ENCODE measurements at regions not wholly inside any gene's neighbourhood (a gene's known extent, or its start where the extent isn't known, plus 50 kb on each side); places are given as distances from the start of the nearest gene placed in this dataset.

- no peak for TF ChIP-seq CTCF (IDR thresholded peaks at IDR 0.05; ENCODE audit: insufficient read depth in 1 of 2, low read depth in 1 of 2, low read length in 1 of 2, severe bottlenecking in 1 of 2, unreplicated experiment in 1 of 2)
- H3K9me3 ChIP-seq = no peaks in the 10 kb centered on the region
- no peaks in the 10 kb centered on the region for H3K27me3 ChIP-seq (replicated peaks; ENCODE audit: control insufficient read depth, insufficient read depth, low read length)
- H3K36me3 Mint-ChIP-seq (ENCODE audit: insufficient read depth, unreplicated experiment) = no peaks in the 10 kb centered on the region
- no peaks in the 10 kb centered on the region for H3K36me3 ChIP-seq (ENCODE audit: control insufficient read depth, insufficient read depth, low read length)
- no peak for DNase-seq
- no peaks in the 10 kb centered on the region for H3K27me3 Mint-ChIP-seq (ENCODE audit: insufficient read depth, unreplicated experiment)
- peaks cover 6% of the 10 kb centered on the region for H3K4me1 Mint-ChIP-seq (ENCODE audit: low read depth, unreplicated experiment)
- intact Hi-C loops (cut with micrococcal nuclease; ENCODE audit: unreplicated experiment) = no loop called here
- ChIA-PET POLR2A (no interaction called here), CTCF (no interaction called here)
- no peak overlapping the region for H3K27ac Mint-ChIP-seq (ENCODE audit: unreplicated experiment)
- BruUV-seq (replicated peaks) = no TSS peak
- no peaks in the 10 kb centered on the region for H3K4me1 ChIP-seq
- H3K4me3 ChIP-seq (ENCODE audit: low read depth, low read length) = no peak overlapping the region
- H3K4me3 Mint-ChIP-seq (ENCODE audit: unreplicated experiment) = no peak overlapping the region
- H3K9me3 Mint-ChIP-seq (ENCODE audit: unreplicated experiment) = no peaks in the 10 kb centered on the region
Observed at GRCh38 chr5:17794815-17795214, 160.6 kb downstream of the TAF11L14 start.

- Histone ChIP-seq H3K4me1 (no peaks in the 10 kb centered on the region), H3K27me3 (replicated peaks; ENCODE audit: control insufficient read depth, insufficient read depth, low read length) (no peaks in the 10 kb centered on the region), H3K9me3 (no peaks in the 10 kb centered on the region), H3K36me3 (ENCODE audit: control insufficient read depth, insufficient read depth, low read length) (no peaks in the 10 kb centered on the region), H3K4me3 (ENCODE audit: low read depth, low read length) (no peak overlapping the region)
- BruUV-seq (replicated peaks) = no TSS peak
- TF ChIP-seq CTCF (IDR thresholded peaks at IDR 0.05; ENCODE audit: insufficient read depth in 1 of 2, low read depth in 1 of 2, low read length in 1 of 2, severe bottlenecking in 1 of 2, unreplicated experiment in 1 of 2) = no peak
- no peaks in the 10 kb centered on the region for H3K36me3 Mint-ChIP-seq (ENCODE audit: insufficient read depth, unreplicated experiment)
- no peaks in the 10 kb centered on the region for H3K27me3 Mint-ChIP-seq (ENCODE audit: insufficient read depth, unreplicated experiment)
- no peaks in the 10 kb centered on the region for H3K9me3 Mint-ChIP-seq (ENCODE audit: unreplicated experiment)
- no peak overlapping the region for H3K4me3 Mint-ChIP-seq (ENCODE audit: unreplicated experiment)
- ChIA-PET CTCF (no interaction called here), POLR2A (no interaction called here)
- no peak for DNase-seq
- no peak overlapping the region for H3K27ac Mint-ChIP-seq (ENCODE audit: unreplicated experiment)
- H3K4me1 Mint-ChIP-seq (ENCODE audit: low read depth, unreplicated experiment) = peaks cover 6% of the 10 kb centered on the region
- intact Hi-C loops (cut with micrococcal nuclease; ENCODE audit: unreplicated experiment) = no loop called here
Observed at GRCh38 chr5:17796142-17796541, 161.9 kb downstream of the TAF11L14 start.

GRCh38 chr5:17796757-17797396, 162.6 kb downstream of the TAF11L14 start:
- TF ChIP-seq CTCF (IDR thresholded peaks at IDR 0.05; ENCODE audit: insufficient read depth in 1 of 2, low read depth in 1 of 2, low read length in 1 of 2, severe bottlenecking in 1 of 2, unreplicated experiment in 1 of 2) = no peak
- no peaks in the 10 kb centered on the region for H3K36me3 ChIP-seq (ENCODE audit: control insufficient read depth, insufficient read depth, low read length)
- Mint-ChIP-seq H3K27me3 (ENCODE audit: insufficient read depth, unreplicated experiment) (no peaks in the 10 kb centered on the region), H3K27ac (ENCODE audit: unreplicated experiment) (no peak overlapping the region), H3K36me3 (ENCODE audit: insufficient read depth, unreplicated experiment) (no peaks in the 10 kb centered on the region), H3K9me3 (ENCODE audit: unreplicated experiment) (no peaks in the 10 kb centered on the region), H3K4me3 (ENCODE audit: unreplicated experiment) (no peak overlapping the region), H3K4me1 (ENCODE audit: low read depth, unreplicated experiment) (peaks cover 6% of the 10 kb centered on the region)
- H3K4me1 ChIP-seq = no peaks in the 10 kb centered on the region
- H3K9me3 ChIP-seq = no peaks in the 10 kb centered on the region
- no TSS peak for BruUV-seq (replicated peaks)
- no peak overlapping the region for H3K4me3 ChIP-seq (ENCODE audit: low read depth, low read length)
- intact Hi-C loops (cut with micrococcal nuclease; ENCODE audit: unreplicated experiment) = no loop called here
- POLR2A ChIA-PET = no interaction called here
- no peaks in the 10 kb centered on the region for H3K27me3 ChIP-seq (replicated peaks; ENCODE audit: control insufficient read depth, insufficient read depth, low read length)
- no peak for DNase-seq
- CTCF ChIA-PET = no interaction called here
